Body of pancreas (tissue), 4 donors: ENCODE measurements at regions not wholly inside any gene's neighbourhood (a gene's known extent, or its start where the extent isn't known, plus 50 kb on each side); places are given as distances from the start of the nearest gene placed in this dataset.

Source experiments
- ATAC-seq: fragments of 150-250 bp; one replicate; pipeline ENCODE4 v1.9.1; 2016
- DNase-seq, 4 donors: peaks; one replicate each; pipeline ENCODE4 v3.0.0-alpha.2; 2019
- H3K27ac ChIP-seq, 4 donors: fragments of 200-600 bp; sonication (generic); 1 replicate in 3 of 4; 2 replicates in 1 of 4; pipeline versions ENCODE4 v1.5.1 to v1.6.1; 2016 to 2019; ENCODE audit warnings: mild to moderate bottlenecking in 1 of 4, mixed read lengths in 1 of 4, moderate library complexity in 1 of 4
- H3K27me3 ChIP-seq, 2 donors: fragments of 200-600 bp; sonication (generic); one replicate each; pipeline ENCODE4 v1.6.0; 2016; ENCODE audit warnings: mild to moderate bottlenecking in 1 of 2
- H3K36me3 ChIP-seq, 2 donors: fragments of 200-600 bp; sonication (generic); replicated peaks in 1 of 2; 2 replicates each; pipeline ENCODE4 v1.5.1; 2016; ENCODE audit warnings: low read depth in 2 of 2; ENCODE audit not compliant: insufficient read depth in 1 of 2
- H3K4me1 ChIP-seq: fragments of 200-600 bp; sonication (generic); one replicate; pipeline ENCODE4 v1.6.0; 2016
- H3K4me3 ChIP-seq, 2 donors: fragments of 200-600 bp; sonication (generic); 1 replicate in 1 of 2; 2 replicates in 1 of 2; pipeline ENCODE4 v1.5.1; 2016 to 2019
- H3K9me3 ChIP-seq, 3 donors: fragments of 200-600 bp; sonication (generic); 1 replicate in 2 of 3; 2 replicates in 1 of 3; pipeline ENCODE4 v1.5.1; 2016
- CTCF ChIP-seq, 7 experiments: fragments of 450-650 bp in 4 of 7; fragments of 200-600 bp in 3 of 7; sonication (generic) in 3 of 7; IDR thresholded peaks; one replicate each; pipeline ENCODE4 v1.5.1; 2016 to 2019; ENCODE audit warnings: antibody characterized with exemption in 7 of 7
- POLR2A ChIP-seq, 3 donors: fragments of 450-650 bp; IDR thresholded peaks; one replicate each; pipeline ENCODE4 v1.6.1; 2016; ENCODE audit warnings: antibody characterized with exemption in 3 of 3, mild to moderate bottlenecking in 2 of 3
- WGBS, 2 donors: methylation state at CpG; one replicate each; pipeline ENCODE4 v1.1.5; 2017; 5-methylcytosine and 5-hydroxymethylcytosine counted together
- intact Hi-C: fragments of 100-400 bp; cut with DNase I; formaldehyde crosslinking; loops from one replicate; pipeline ENCODE4 v1.15.1; 2023

- H3K4me1 ChIP-seq = no peaks in the 10 kb centered on the region
- no peak overlapping the region for H3K4me3 ChIP-seq
- intact Hi-C loops = no loop called here
- H3K27ac ChIP-seq = no peak overlapping the region
- H3K36me3 ChIP-seq = no peaks in the 10 kb centered on the region
- no peak for TF ChIP-seq POLR2A (IDR thresholded peaks at IDR 0.05)
- DNase-seq (no peak), ATAC-seq (no peak)
- H3K27me3 ChIP-seq = no peaks in the 10 kb centered on the region
- no peaks in the 10 kb centered on the region for H3K9me3 ChIP-seq
- WGBS, 2 donors = 81 to 86% methylated on average over 17 of the region's 17 CpGs
These were observed 219.0 kb upstream of the CST7 start for GRCh38 chr20:24729896-24730605.

DNA sequence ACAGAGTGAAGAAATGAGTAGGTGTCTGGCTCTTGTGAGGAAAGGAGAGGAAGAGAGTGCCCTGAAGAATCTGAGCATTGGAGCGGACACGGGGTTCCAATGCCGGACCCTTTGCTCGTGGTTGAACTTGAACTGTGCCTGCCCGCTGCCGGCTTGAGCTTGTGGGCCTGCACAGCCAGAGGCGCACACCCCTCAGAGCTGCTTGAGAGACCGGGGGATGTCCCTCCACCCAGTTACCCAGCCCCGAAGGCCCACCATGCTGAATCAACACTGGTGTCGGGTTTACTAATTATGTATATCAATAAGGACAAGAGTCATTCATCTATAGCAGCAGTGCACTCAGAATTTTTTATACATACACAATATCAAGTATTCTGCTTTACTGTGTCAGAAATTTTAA lies 218.3 kb upstream of the CST7 start:
- TF ChIP-seq POLR2A (IDR thresholded peaks at IDR 0.05) (no peak), CTCF (IDR thresholded peaks at IDR 0.05) (no peak)
- no peak for DNase-seq
- no peaks in the 10 kb centered on the region for H3K36me3 ChIP-seq
- H3K9me3 ChIP-seq = no peaks in the 10 kb centered on the region
- no peak for ATAC-seq
- no peaks in the 10 kb centered on the region for H3K27me3 ChIP-seq
- WGBS, 2 donors = 84 to 86% methylated on average over 10 of the region's 10 CpGs
- H3K4me3 ChIP-seq = no peak overlapping the region
- no peak overlapping the region for H3K27ac ChIP-seq
- intact Hi-C loops = no loop called here
- no peaks in the 10 kb centered on the region for H3K4me1 ChIP-seq

DNA sequence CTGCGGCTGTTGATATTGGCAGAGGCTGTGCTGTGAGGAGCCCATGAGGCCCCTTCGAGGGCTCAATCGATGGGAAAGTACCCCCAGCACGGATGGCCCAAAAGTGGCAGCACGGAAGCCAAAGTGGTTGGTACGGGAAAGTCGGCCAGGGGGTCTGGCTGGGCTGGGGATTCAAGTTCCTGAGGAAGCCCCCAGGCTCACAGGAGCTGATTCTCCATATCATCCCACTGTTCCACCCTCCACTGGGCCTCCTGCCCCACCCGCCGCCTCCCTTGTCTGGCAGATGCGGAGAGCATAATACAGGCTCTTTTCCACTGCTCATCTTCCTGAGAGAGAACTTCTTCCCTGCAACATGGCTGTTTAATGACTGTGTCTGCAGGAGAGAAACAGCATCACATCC lies 217.8 kb upstream of the CST7 start:
- no peak for DNase-seq
- H3K4me1 ChIP-seq = no peaks in the 10 kb centered on the region
- no peaks in the 10 kb centered on the region for H3K36me3 ChIP-seq
- no peak for TF ChIP-seq POLR2A (IDR thresholded peaks at IDR 0.05)
- no peak for TF ChIP-seq CTCF (IDR thresholded peaks at IDR 0.05)
- no peak overlapping the region for H3K4me3 ChIP-seq
- no peaks in the 10 kb centered on the region for H3K27me3 ChIP-seq
- no peak overlapping the region for H3K27ac ChIP-seq
- 75 to 78% methylated on average over 10 of the region's 10 CpGs for WGBS, 2 donors
- H3K9me3 ChIP-seq = no peaks in the 10 kb centered on the region
- intact Hi-C loops = no loop called here
- no peak for ATAC-seq

- no peaks in the 10 kb centered on the region for H3K4me1 ChIP-seq
- no peak for TF ChIP-seq CTCF (IDR thresholded peaks at IDR 0.05)
- TF ChIP-seq POLR2A (IDR thresholded peaks at IDR 0.05) = no peak
- intact Hi-C loops = no loop called here
- ATAC-seq (no peak), DNase-seq (no peak)
- H3K4me3 ChIP-seq = no peak overlapping the region
- H3K9me3 ChIP-seq = no peaks in the 10 kb centered on the region
- WGBS, 2 donors = 81 to 86% methylated on average over 5 of the region's 5 CpGs
- no peaks in the 10 kb centered on the region for H3K36me3 ChIP-seq
- no peak overlapping the region for H3K27ac ChIP-seq
- no peaks in the 10 kb centered on the region for H3K27me3 ChIP-seq
These were observed 217.0 kb upstream of the CST7 start for GRCh38 chr20:24732076-24732475.

DNA sequence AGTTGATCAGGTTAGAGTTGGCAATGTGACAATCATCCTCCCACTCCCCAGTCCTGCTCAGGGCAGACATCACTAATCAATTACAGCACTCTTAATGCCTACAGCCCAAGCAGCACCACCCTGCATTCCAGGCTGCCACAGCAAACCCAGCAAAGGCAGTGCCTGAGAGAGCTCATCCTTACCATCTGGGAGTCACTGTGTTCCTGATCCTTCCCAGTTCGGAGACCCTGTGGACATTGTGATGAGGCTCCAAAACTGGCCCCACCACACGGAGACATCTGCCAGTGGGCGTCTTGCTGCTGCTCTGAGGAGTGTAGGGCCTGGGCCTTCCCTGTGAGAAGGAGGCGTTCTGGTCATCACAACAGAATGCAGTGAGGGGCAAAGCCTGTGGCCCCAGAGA lies 216.5 kb upstream of the CST7 start:
- no peak overlapping the region for H3K27ac ChIP-seq
- DNase-seq = no peak
- no peaks in the 10 kb centered on the region for H3K36me3 ChIP-seq
- intact Hi-C loops = no loop called here
- 90 to 95% methylated on average over 2 to 4 of the region's 4 CpGs for WGBS, 2 donors
- H3K9me3 ChIP-seq = no peaks in the 10 kb centered on the region
- H3K4me3 ChIP-seq = no peak overlapping the region
- no peak for ATAC-seq
- TF ChIP-seq CTCF (IDR thresholded peaks at IDR 0.05) (no peak), POLR2A (IDR thresholded peaks at IDR 0.05) (no peak)
- H3K4me1 ChIP-seq = no peaks in the 10 kb centered on the region
- H3K27me3 ChIP-seq = no peaks in the 10 kb centered on the region
